ENCODE measurements at regions not wholly inside any gene's neighbourhood (a gene's known extent, or its start where the extent isn't known, plus 50 kb on each side); places are given as distances from the start of the nearest gene placed in this dataset.

GRCh38 chr16:48999044-48999443 lies 282.6 kb downstream of the CBLN1 start (continued):
- TF ChIP-seq ELF1 (IDR thresholded peaks at IDR 0.05; ENCODE audit: borderline replicate concordance, low read depth), result no peak
- TF ChIP-seq EZH2phosphoT487 (IDR thresholded peaks at IDR 0.05; ENCODE audit: borderline replicate concordance), result no peak
- no peak for TF ChIP-seq JUND (IDR thresholded peaks at IDR 0.05)

GRCh38 chr16:48997946-48998345 lies 283.7 kb downstream of the CBLN1 start:
- Histone ChIP-seq H3K4me3 (replicated peaks in 1 of 2; ENCODE audit: low read depth in 1 of 2, low read length in 2 of 2) (no peak overlapping the region), H3K9me3 (ENCODE audit: control insufficient read depth in 1 of 2, insufficient read depth in 1 of 2, low read depth in 1 of 2, low read length in 2 of 2) (no peaks in the 10 kb centered on the region), H3K27ac (ENCODE audit: low read depth, low read length) (no peak overlapping the region), H4K20me1 (ENCODE audit: insufficient read depth) (no peaks in the 10 kb centered on the region), H3K4me2 (ENCODE audit: low read length) (no peak overlapping the region), H3K27me3 (ENCODE audit: insufficient read depth, low read length) (no peaks in the 10 kb centered on the region), H3K79me2 (ENCODE audit: insufficient read depth, low read length) (no peaks in the 10 kb centered on the region), H3K36me3 (ENCODE audit: control insufficient read depth in 1 of 2, insufficient read depth in 2 of 2, low read length in 2 of 2) (no peaks in the 10 kb centered on the region), H3K9me2 (ENCODE audit: insufficient read depth) (no peaks in the 10 kb centered on the region), H3K9ac (ENCODE audit: low read length) (no peak overlapping the region), H2AFZ (ENCODE audit: low read depth, low read length, poor library complexity, severe bottlenecking) (no peak overlapping the region), H3K4me1 (ENCODE audit: control insufficient read depth in 1 of 2, insufficient read depth in 2 of 2, low read length in 2 of 2) (peaks cover 0 to 3% of the 10 kb centered on the region in 2 experiments; a peak in 1 of 4 replicates)
- ChIA-PET POLR2A (no interaction called here), RAD21 (ENCODE audit: low non-redundant PET in 1 of 2, low total read pairs in 2 of 2, uncharacterized antibody in 2 of 2, unreplicated experiment in 2 of 2) (no interaction called here), CTCF (no interaction called here)
- ATAC-seq, result no peak
- no TSS peak for BruUV-seq (replicated peaks)
- TF ChIP-seq POLR2AphosphoS5 (IDR thresholded peaks at IDR 0.05; ENCODE audit: low read depth, low read length), result no peak
- TF ChIP-seq TCF7L2 (IDR thresholded peaks at IDR 0.05; ENCODE audit: borderline replicate concordance, extremely low read depth, insufficient read depth, insufficient read length), result no peak
- TF ChIP-seq SP1 (IDR thresholded peaks at IDR 0.05; ENCODE audit: low read depth), result no peak
- no peak for TF ChIP-seq SRF (IDR thresholded peaks at IDR 0.05; ENCODE audit: low read depth)
- TF ChIP-seq, protein P1, sequence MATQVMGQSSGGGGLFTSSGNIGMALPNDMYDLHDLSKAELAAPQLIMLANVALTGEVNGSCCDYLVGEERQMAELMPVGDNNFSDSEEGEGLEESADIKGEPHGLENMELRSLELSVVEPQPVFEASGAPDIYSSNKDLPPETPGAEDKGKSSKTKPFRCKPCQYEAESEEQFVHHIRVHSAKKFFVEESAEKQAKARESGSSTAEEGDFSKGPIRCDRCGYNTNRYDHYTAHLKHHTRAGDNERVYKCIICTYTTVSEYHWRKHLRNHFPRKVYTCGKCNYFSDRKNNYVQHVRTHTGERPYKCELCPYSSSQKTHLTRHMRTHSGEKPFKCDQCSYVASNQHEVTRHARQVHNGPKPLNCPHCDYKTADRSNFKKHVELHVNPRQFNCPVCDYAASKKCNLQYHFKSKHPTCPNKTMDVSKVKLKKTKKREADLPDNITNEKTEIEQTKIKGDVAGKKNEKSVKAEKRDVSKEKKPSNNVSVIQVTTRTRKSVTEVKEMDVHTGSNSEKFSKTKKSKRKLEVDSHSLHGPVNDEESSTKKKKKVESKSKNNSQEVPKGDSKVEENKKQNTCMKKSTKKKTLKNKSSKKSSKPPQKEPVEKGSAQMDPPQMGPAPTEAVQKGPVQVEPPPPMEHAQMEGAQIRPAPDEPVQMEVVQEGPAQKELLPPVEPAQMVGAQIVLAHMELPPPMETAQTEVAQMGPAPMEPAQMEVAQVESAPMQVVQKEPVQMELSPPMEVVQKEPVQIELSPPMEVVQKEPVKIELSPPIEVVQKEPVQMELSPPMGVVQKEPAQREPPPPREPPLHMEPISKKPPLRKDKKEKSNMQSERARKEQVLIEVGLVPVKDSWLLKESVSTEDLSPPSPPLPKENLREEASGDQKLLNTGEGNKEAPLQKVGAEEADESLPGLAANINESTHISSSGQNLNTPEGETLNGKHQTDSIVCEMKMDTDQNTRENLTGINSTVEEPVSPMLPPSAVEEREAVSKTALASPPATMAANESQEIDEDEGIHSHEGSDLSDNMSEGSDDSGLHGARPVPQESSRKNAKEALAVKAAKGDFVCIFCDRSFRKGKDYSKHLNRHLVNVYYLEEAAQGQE (IDR thresholded peaks at IDR 0.05; ENCODE audit: low read depth), result no peak
- no peak for TF ChIP-seq YY1 (IDR thresholded peaks at IDR 0.05; ENCODE audit: extremely low read depth, insufficient replicate concordance, low read depth, low read length)
- no peak for TF ChIP-seq EZH2 (IDR thresholded peaks at IDR 0.05)
- no peak for TF ChIP-seq JUND (IDR thresholded peaks at IDR 0.05)
- TF ChIP-seq ATF3 (IDR thresholded peaks at IDR 0.05), result no peak
- no peak for TF ChIP-seq MAX (IDR thresholded peaks at IDR 0.05)
- no peak for TF ChIP-seq RAD21 (IDR thresholded peaks at IDR 0.05; ENCODE audit: low read depth)
- no peak for DNase-seq (ENCODE audit: low read depth, low spot score)
- intact Hi-C loops (cut with micrococcal nuclease), result loop anchor here (5.0 kb wide), 1 partner anchor 311 kb away; no protein-coding TSS in a partner anchor
